IMR-90 (cell line): ENCODE measurements at regions not wholly inside any gene's neighbourhood (a gene's known extent, or its start where the extent isn't known, plus 50 kb on each side); places are given as distances from the start of the nearest gene placed in this dataset.

ENCODE experiments used
- ATAC-seq: fragments of 200-7000 bp; cut with Tn5 transposase; 2 replicates; pipeline ENCODE4 v1.9.1; 2020; ENCODE audit warnings: low read depth, mild to moderate bottlenecking, moderate library complexity
- BruUV-seq: library from RNA; stranded (reverse); fragments of 400-500 nt; replicated peaks from 2 replicates; lab custom pipeline; 2021; lab: Mats Ljungman, UMichigan
- CTCF ChIA-PET: fragments of 300-600 bp; formaldehyde crosslinking; extraction: SDS; loops from one replicate; lab custom pipeline; 2021; ENCODE audit warnings: antibody characterized with exemption; lab: Yijun Ruan, JAX
- POLR2A ChIA-PET: fragments of 300-600 bp; sonication (Branson Sonifier 250); formaldehyde crosslinking; loops from one replicate; lab custom pipeline; 2022; ENCODE audit warnings: antibody characterized with exemption; ENCODE audit not compliant: unreplicated experiment; lab: Charles Lee
- DNase-seq: peaks from one replicate; pipeline ENCODE4 v3.0.0; 2013
- H2AFZ ChIP-seq: replicated peaks from 2 replicates; pipeline ENCODE3; 2013; ENCODE audit warnings: low read length, mild to moderate bottlenecking; ENCODE audit not compliant: poor library complexity
- H2AK5ac ChIP-seq: 2 replicates; pipeline ENCODE4 v1.6.1; 2013; ENCODE audit warnings: low read depth, low read length, inconsistent platforms
- H2AK9ac ChIP-seq: replicated peaks from 2 replicates; pipeline ENCODE3; 2013; ENCODE audit warnings: mild to moderate bottlenecking, low read depth, low read length, moderate library complexity; ENCODE audit not compliant: poor library complexity
- H2BK120ac ChIP-seq: 2 replicates; pipeline ENCODE4 v1.6.1; 2013; ENCODE audit warnings: low read depth, low read length, inconsistent platforms
- H2BK15ac ChIP-seq: 3 replicates; pipeline ENCODE4 v1.6.1; 2013; ENCODE audit warnings: low read depth, low read length, inconsistent platforms
- H2BK20ac ChIP-seq: 2 replicates; pipeline ENCODE4 v1.6.1; 2013; ENCODE audit warnings: low read depth, mild to moderate bottlenecking, inconsistent platforms, low read length, moderate library complexity
- H2BK5ac ChIP-seq: 2 replicates; pipeline ENCODE4 v1.6.1; 2013; ENCODE audit warnings: mild to moderate bottlenecking, low read depth, low read length, inconsistent platforms; ENCODE audit not compliant: poor library complexity, severe bottlenecking
- H3K14ac ChIP-seq: replicated peaks from 2 replicates; pipeline ENCODE4 v1.6.1; 2013; ENCODE audit warnings: low read depth, low read length, inconsistent platforms
- H3K18ac ChIP-seq: 2 replicates; pipeline ENCODE4 v1.6.1; 2013; ENCODE audit warnings: low read depth, low read length, control low read depth
- H3K23ac ChIP-seq: 2 replicates; pipeline ENCODE4 v1.6.1; 2013; ENCODE audit warnings: low read depth, low read length, inconsistent platforms
- H3K27ac ChIP-seq: 2 replicates; pipeline ENCODE4 v1.5.1; 2013; ENCODE audit warnings: mild to moderate bottlenecking, control low read depth, low read length; ENCODE audit not compliant: insufficient read depth
- H3K27me3 ChIP-seq: 2 replicates; pipeline ENCODE4 v1.6.1; 2013; ENCODE audit warnings: low read length; ENCODE audit not compliant: control insufficient read depth, insufficient read depth
- H3K36me3 ChIP-seq: 2 replicates; pipeline ENCODE4 v1.6.1; 2013; ENCODE audit warnings: low read length, mixed read lengths; ENCODE audit not compliant: control insufficient read depth, insufficient read depth
- H3K4ac ChIP-seq: 2 replicates; pipeline ENCODE4 v1.6.1; 2013; ENCODE audit warnings: low read depth, low read length, inconsistent platforms
- H3K4me1 ChIP-seq: 2 replicates; pipeline ENCODE4 v1.6.1; 2013; ENCODE audit warnings: low read length, mixed read lengths; ENCODE audit not compliant: control insufficient read depth, insufficient read depth
- H3K4me2 ChIP-seq: 2 replicates; pipeline ENCODE4 v1.6.1; 2013; ENCODE audit warnings: low read depth, mild to moderate bottlenecking, control low read depth, low read length, moderate library complexity
- H3K4me3 ChIP-seq: 2 replicates; pipeline ENCODE4 v1.5.1; 2013; ENCODE audit warnings: low read depth, mild to moderate bottlenecking, control low read depth, low read length, moderate library complexity; ENCODE audit not compliant: insufficient read depth
- H3K56ac ChIP-seq: 2 replicates; pipeline ENCODE4 v1.6.1; 2013; ENCODE audit warnings: low read length, inconsistent platforms; ENCODE audit not compliant: insufficient read depth; ENCODE audit errors: extremely low read depth
- H3K79me1 ChIP-seq, 2 experiments: 2 replicates each; pipeline ENCODE4 v1.6.1; 2013; ENCODE audit warnings: low read length in 2 of 2, inconsistent platforms in 1 of 2, low read depth in 1 of 2
- H3K9ac ChIP-seq: 2 replicates; pipeline ENCODE4 v1.6.1; 2013; ENCODE audit warnings: low read depth, low read length, control low read depth
- H3K9me1 ChIP-seq: 2 replicates; pipeline ENCODE4 v1.6.1; 2013; ENCODE audit warnings: low read length, inconsistent platforms; ENCODE audit not compliant: insufficient read depth
- H3K9me3 ChIP-seq: 2 replicates; pipeline ENCODE4 v1.6.1; 2013; ENCODE audit warnings: low read length; ENCODE audit not compliant: control insufficient read depth, insufficient read depth
- H4K20me1 ChIP-seq: 2 replicates; pipeline ENCODE4 v1.6.1; 2013; ENCODE audit warnings: low read length, inconsistent platforms; ENCODE audit not compliant: insufficient read depth
- H4K5ac ChIP-seq: 2 replicates; pipeline ENCODE4 v1.6.1; 2013; ENCODE audit warnings: mild to moderate bottlenecking, low read depth, low read length, control low read depth
- H4K8ac ChIP-seq, 2 experiments: 2 replicates each; pipeline ENCODE4 v1.6.1; 2013; ENCODE audit warnings: low read depth in 2 of 2, low read length in 2 of 2, control low read depth in 1 of 2, inconsistent platforms in 1 of 2
- H4K91ac ChIP-seq: 2 replicates; pipeline ENCODE4 v1.6.1; 2013; ENCODE audit warnings: low read depth, low read length, inconsistent platforms; ENCODE audit not compliant: insufficient read depth
- CEBPB ChIP-seq: IDR thresholded peaks from 2 replicates; pipeline ENCODE4 v1.6.1; 2012; ENCODE audit warnings: low read depth, low read length, improper control_type of control experiment
- CHD1 ChIP-seq: IDR thresholded peaks from 2 replicates; pipeline ENCODE4 v1.6.1; 2012; ENCODE audit warnings: low read depth, low read length, improper control_type of control experiment
- POLR2A ChIP-seq: IDR thresholded peaks from 2 replicates; pipeline ENCODE4 v1.6.1; 2012; ENCODE audit warnings: mild to moderate bottlenecking, low read depth, low read length
- WGBS, 2 experiments: methylation state at CpG; one replicate each; pipeline versions ENCODE4 v1.1.5 to v1.1.7; 2013; ENCODE audit warnings: missing lambda C conversion rate in 2 of 2; ENCODE audit not compliant: insufficient read length in 1 of 2; ENCODE audit errors: extremely low coverage in 2 of 2; 5-methylcytosine and 5-hydroxymethylcytosine counted together
- dilution Hi-C: fragments of 300-500 bp; cut with HindIII; formaldehyde crosslinking; loops from one replicate; pipeline ENCODE4 v1.14.3; 2018; ENCODE audit warnings: low sequenced_read_pairs; ENCODE audit not compliant: unreplicated experiment
- in situ Hi-C: fragments of 300-500 bp; cut with MboI; formaldehyde crosslinking; loops from 3 replicates; pipeline ENCODE4 v1.14.3; 2019; ENCODE audit warnings: low sequenced_read_pairs, inconsistent platforms, mixed read lengths
- intact Hi-C: fragments of 100-400 bp; cut with micrococcal nuclease; formaldehyde crosslinking; loops from 2 replicates; pipeline ENCODE4 v1.10.0; 2022

- BruUV-seq: no TSS peak
- peak; percentile 33 for DNase-seq
- no peak overlapping the region for H3K56ac ChIP-seq
- dilution Hi-C loops: no loop called here
- CTCF ChIA-PET: interaction anchor here (1.2 kb wide), 1 partner anchor 296 kb away, joined by 3 read pairs; no protein-coding TSS in a partner anchor
- no peaks in the 10 kb centered on the region for H3K79me1 ChIP-seq
- H3K9me1 ChIP-seq: no peaks in the 10 kb centered on the region
- H2BK5ac ChIP-seq: no peak overlapping the region
- POLR2A ChIA-PET: no interaction called here
- no peak overlapping the region for H2BK120ac ChIP-seq
- no peak overlapping the region for H4K91ac ChIP-seq
- in situ Hi-C loops: no loop called here
- TF ChIP-seq POLR2A: no peak
- peak; percentile 14; the same call in 1 of the 2 replicates for TF ChIP-seq CEBPB
- no peak for TF ChIP-seq CHD1
- no peak overlapping the region for H3K23ac ChIP-seq
- no peak overlapping the region for H2AFZ ChIP-seq
- no peak overlapping the region for H2AK5ac ChIP-seq
- no peaks in the 10 kb centered on the region for H4K20me1 ChIP-seq
- H3K27ac ChIP-seq: no peak overlapping the region
- no peaks in the 10 kb centered on the region for H3K4me1 ChIP-seq
- no peak overlapping the region for H3K9ac ChIP-seq
- WGBS, 2 experiments: no CpG with 5 or more reads among the region's 2 CpGs
- no peak overlapping the region for H3K4ac ChIP-seq
- no peak overlapping the region for H3K18ac ChIP-seq
- ATAC-seq: no peak
- no peak overlapping the region for H3K4me2 ChIP-seq
- no peaks in the 10 kb centered on the region for H3K36me3 ChIP-seq
- no peak overlapping the region for H3K4me3 ChIP-seq
- no peaks in the 10 kb centered on the region for H3K9me3 ChIP-seq
- intact Hi-C loops: no loop called here
- no peak overlapping the region for H4K5ac ChIP-seq
- H3K27me3 ChIP-seq: no peaks in the 10 kb centered on the region
- H2BK20ac ChIP-seq: no peak overlapping the region
- no peak overlapping the region for H2BK15ac ChIP-seq
- H2AK9ac ChIP-seq: no peak overlapping the region
- H4K8ac ChIP-seq: no peak overlapping the region
- no peak overlapping the region for H3K14ac ChIP-seq
These were observed 123.5 kb downstream of the CBLN1 start for GRCh38 chr16:49158029-49158642.
